WTC11 (cell line): ENCODE measurements at regions not wholly inside any gene's neighbourhood (a gene's known extent, or its start where the extent isn't known, plus 50 kb on each side); places are given as distances from the start of the nearest gene placed in this dataset.

Source experiments
- ATAC-seq: fragments of 200-7000 bp; cut with Tn5 transposase; 2 replicates; pipeline ENCODE4 v1.10.0; 2021; ENCODE audit warnings: mild to moderate bottlenecking, moderate library complexity
- CTCF ChIA-PET: fragments of 300-600 bp; sonication (Branson Sonifier 250); formaldehyde crosslinking; loops from one replicate; lab custom pipeline; 2021; ENCODE audit warnings: antibody characterized with exemption; lab: Charles Lee
- POLR2A ChIA-PET: fragments of 350-600 bp; sonication (Branson Sonifier 250); formaldehyde crosslinking; loops from one replicate; lab custom pipeline; 2021; ENCODE audit warnings: antibody characterized with exemption; lab: Charles Lee
- DNase-seq: peaks from one replicate; pipeline ENCODE4 v3.0.0; 2021; ENCODE audit warnings: low spot score
- H3K27ac Mint-ChIP-seq: 2 replicates; pipeline ENCODE4 v1.8.0; 2021; ENCODE audit warnings: mixed read lengths
- H3K27me3 Mint-ChIP-seq: 2 replicates; pipeline ENCODE4 v1.8.0; 2021; ENCODE audit warnings: low read depth, mild to moderate bottlenecking, moderate library complexity, mixed read lengths
- H3K36me3 Mint-ChIP-seq: 2 replicates; pipeline ENCODE4 v1.8.0; 2021; ENCODE audit warnings: mixed read lengths
- H3K4me1 Mint-ChIP-seq: 2 replicates; pipeline ENCODE4 v1.8.0; 2022; ENCODE audit warnings: mixed read lengths
- H3K4me3 Mint-ChIP-seq: 2 replicates; pipeline ENCODE4 v1.8.0; 2021; ENCODE audit warnings: mild to moderate bottlenecking, moderate library complexity, mixed read lengths
- H3K9me3 Mint-ChIP-seq: 2 replicates; pipeline ENCODE4 v1.8.0; 2021; ENCODE audit warnings: mixed read lengths
- FOXK1 ChIP-seq: sonication (generic); formaldehyde crosslinking; IDR thresholded peaks from 2 replicates; pipeline ENCODE4 v1.8.0; 2022; ENCODE audit warnings: mild to moderate bottlenecking, moderate library complexity, missing genetic modification reagents
- HMGA2 ChIP-seq: fragments of 250-450 bp; sonication (Bioruptor Pico); IDR thresholded peaks from 2 replicates; pipeline ENCODE4 v1.4.0; 2021; ENCODE audit warnings: mild to moderate bottlenecking, moderate library complexity
- JAZF1 ChIP-seq: fragments of 250-450 bp; sonication (Bioruptor Pico); IDR thresholded peaks from 2 replicates; pipeline ENCODE4 v1.9.0; 2021; ENCODE audit warnings: moderate library complexity, mild to moderate bottlenecking, inconsistent platforms
- JUN ChIP-seq: sonication (generic); formaldehyde crosslinking; IDR thresholded peaks from 2 replicates; pipeline ENCODE4 v1.8.0; 2023; ENCODE audit warnings: mild to moderate bottlenecking, missing genetic modification reagents
- MYBL2 ChIP-seq: sonication (generic); formaldehyde crosslinking; IDR thresholded peaks from 2 replicates; pipeline ENCODE4 v1.8.1; 2023; ENCODE audit warnings: mild to moderate bottlenecking, moderate library complexity, missing genetic modification reagents
- NFE2L1 ChIP-seq: sonication (generic); formaldehyde crosslinking; IDR thresholded peaks from 2 replicates; pipeline ENCODE4 v1.8.1; 2023; ENCODE audit warnings: missing genetic modification reagents
- NR2C2 ChIP-seq: sonication (generic); formaldehyde crosslinking; IDR thresholded peaks from 2 replicates; pipeline ENCODE4 v1.8.0; 2022; ENCODE audit warnings: mild to moderate bottlenecking, missing genetic modification reagents
- SMAD3 ChIP-seq: sonication (generic); formaldehyde crosslinking; IDR thresholded peaks from 2 replicates; pipeline ENCODE4 v1.8.0; 2022; ENCODE audit warnings: missing genetic modification reagents, mild to moderate bottlenecking, borderline replicate concordance
- TP53 ChIP-seq: sonication (generic); formaldehyde crosslinking; IDR thresholded peaks from 2 replicates; pipeline ENCODE4 v1.8.1; 2023; ENCODE audit warnings: mild to moderate bottlenecking, missing genetic modification reagents
- ZBTB21 ChIP-seq: sonication (generic); formaldehyde crosslinking; IDR thresholded peaks from 2 replicates; pipeline ENCODE4 v1.8.1; 2023; ENCODE audit warnings: mild to moderate bottlenecking, missing genetic modification reagents, borderline replicate concordance
- ZNF232 ChIP-seq: sonication (generic); formaldehyde crosslinking; IDR thresholded peaks from 2 replicates; pipeline ENCODE4 v1.8.0; 2022; ENCODE audit warnings: mild to moderate bottlenecking, missing genetic modification reagents
- ZNF423 ChIP-seq: fragments of 250-450 bp; sonication (Bioruptor Pico); IDR thresholded peaks from 2 replicates; pipeline ENCODE4 v2.1.2; 2022; ENCODE audit warnings: mild to moderate bottlenecking, moderate library complexity
- TF ChIP-seq, protein P1 (sequence below): sonication (generic); formaldehyde crosslinking; IDR thresholded peaks from 2 replicates; pipeline ENCODE4 v1.8.1; 2022; ENCODE audit warnings: missing genetic modification reagents, borderline replicate concordance
- TF ChIP-seq, protein P2 (sequence below): fragments of 200-600 bp; IDR thresholded peaks from 2 replicates; pipeline ENCODE4 v1.8.0; 2022; ENCODE audit warnings: antibody characterized with exemption
- TF ChIP-seq, protein P3 (sequence below): sonication (generic); formaldehyde crosslinking; IDR thresholded peaks from 2 replicates; pipeline ENCODE4 v1.8.1; 2022; ENCODE audit warnings: mild to moderate bottlenecking, missing genetic modification reagents, moderate library complexity, borderline replicate concordance
- TF ChIP-seq, protein P4 (sequence below): sonication (generic); formaldehyde crosslinking; IDR thresholded peaks from 2 replicates; pipeline ENCODE4 v1.8.0; 2023; ENCODE audit warnings: missing genetic modification reagents, mild to moderate bottlenecking, borderline replicate concordance
- TF ChIP-seq, protein P5 (sequence below): fragments of 250-450 bp; sonication (Bioruptor Pico); IDR thresholded peaks from 2 replicates; pipeline ENCODE4 v2.1.2; 2022; ENCODE audit warnings: mild to moderate bottlenecking, moderate library complexity

DNA sequence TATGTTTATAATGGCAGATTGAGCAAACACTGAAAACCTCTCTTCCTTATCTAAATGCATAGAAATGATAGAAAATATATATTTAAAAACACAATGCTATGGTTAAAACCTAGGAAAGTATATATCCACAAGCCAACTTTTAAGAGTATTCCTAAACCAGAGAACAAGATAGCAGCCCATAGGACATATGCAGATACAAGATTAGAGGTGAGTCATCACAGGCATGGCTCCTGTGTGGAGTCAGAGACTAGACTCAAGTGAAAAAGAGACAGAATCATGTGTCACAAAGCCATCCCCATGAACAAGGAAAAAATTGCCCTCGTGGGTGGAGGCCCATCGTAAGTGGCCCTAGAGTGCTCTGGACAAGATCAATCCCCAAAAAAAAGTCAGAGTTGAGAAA is 199.4 kb upstream of the PPP2R3A start:
- Mint-ChIP-seq H3K4me1 (peaks cover 12% of the 10 kb centered on the region), H3K36me3 (peaks cover 3% of the 10 kb centered on the region; the same call in 1 of the 2 replicates), H3K27me3 (peaks cover 4% of the 10 kb centered on the region), H3K4me3 (no peak overlapping the region), H3K27ac (no peak overlapping the region), H3K9me3 (peaks cover 27% of the 10 kb centered on the region)
- ChIA-PET POLR2A (interaction anchor here (0.6 kb wide), 1 partner anchor 310 kb away, joined by 3 read pairs; no protein-coding TSS in a partner anchor), CTCF (no interaction called here)
- TF ChIP-seq ZNF423 (CRISPR knock-in tag) (no peak), JAZF1 (CRISPR knock-in tag) (no peak), ZNF232 (CRISPR knock-in tag) (no peak), NR2C2 (CRISPR knock-in tag) (no peak), HMGA2 (no peak), JUN (no peak), ZBTB21 (CRISPR knock-in tag) (no peak), FOXK1 (CRISPR knock-in tag) (no peak), TP53 (CRISPR knock-in tag) (no peak), MYBL2 (no peak), NFE2L1 (CRISPR knock-in tag) (no peak), SMAD3 (CRISPR knock-in tag) (no peak)
- TF ChIP-seq, protein P1, sequence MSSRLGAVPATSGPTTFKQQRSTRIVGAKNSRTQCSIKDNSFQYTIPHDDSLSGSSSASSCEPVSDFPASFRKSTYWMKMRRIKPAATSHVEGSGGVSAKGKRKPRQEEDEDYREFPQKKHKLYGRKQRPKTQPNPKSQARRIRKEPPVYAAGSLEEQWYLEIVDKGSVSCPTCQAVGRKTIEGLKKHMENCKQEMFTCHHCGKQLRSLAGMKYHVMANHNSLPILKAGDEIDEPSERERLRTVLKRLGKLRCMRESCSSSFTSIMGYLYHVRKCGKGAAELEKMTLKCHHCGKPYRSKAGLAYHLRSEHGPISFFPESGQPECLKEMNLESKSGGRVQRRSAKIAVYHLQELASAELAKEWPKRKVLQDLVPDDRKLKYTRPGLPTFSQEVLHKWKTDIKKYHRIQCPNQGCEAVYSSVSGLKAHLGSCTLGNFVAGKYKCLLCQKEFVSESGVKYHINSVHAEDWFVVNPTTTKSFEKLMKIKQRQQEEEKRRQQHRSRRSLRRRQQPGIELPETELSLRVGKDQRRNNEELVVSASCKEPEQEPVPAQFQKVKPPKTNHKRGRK, result no peak
- TF ChIP-seq, protein P2, sequence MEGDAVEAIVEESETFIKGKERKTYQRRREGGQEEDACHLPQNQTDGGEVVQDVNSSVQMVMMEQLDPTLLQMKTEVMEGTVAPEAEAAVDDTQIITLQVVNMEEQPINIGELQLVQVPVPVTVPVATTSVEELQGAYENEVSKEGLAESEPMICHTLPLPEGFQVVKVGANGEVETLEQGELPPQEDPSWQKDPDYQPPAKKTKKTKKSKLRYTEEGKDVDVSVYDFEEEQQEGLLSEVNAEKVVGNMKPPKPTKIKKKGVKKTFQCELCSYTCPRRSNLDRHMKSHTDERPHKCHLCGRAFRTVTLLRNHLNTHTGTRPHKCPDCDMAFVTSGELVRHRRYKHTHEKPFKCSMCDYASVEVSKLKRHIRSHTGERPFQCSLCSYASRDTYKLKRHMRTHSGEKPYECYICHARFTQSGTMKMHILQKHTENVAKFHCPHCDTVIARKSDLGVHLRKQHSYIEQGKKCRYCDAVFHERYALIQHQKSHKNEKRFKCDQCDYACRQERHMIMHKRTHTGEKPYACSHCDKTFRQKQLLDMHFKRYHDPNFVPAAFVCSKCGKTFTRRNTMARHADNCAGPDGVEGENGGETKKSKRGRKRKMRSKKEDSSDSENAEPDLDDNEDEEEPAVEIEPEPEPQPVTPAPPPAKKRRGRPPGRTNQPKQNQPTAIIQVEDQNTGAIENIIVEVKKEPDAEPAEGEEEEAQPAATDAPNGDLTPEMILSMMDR, result no peak
- TF ChIP-seq, protein P3, sequence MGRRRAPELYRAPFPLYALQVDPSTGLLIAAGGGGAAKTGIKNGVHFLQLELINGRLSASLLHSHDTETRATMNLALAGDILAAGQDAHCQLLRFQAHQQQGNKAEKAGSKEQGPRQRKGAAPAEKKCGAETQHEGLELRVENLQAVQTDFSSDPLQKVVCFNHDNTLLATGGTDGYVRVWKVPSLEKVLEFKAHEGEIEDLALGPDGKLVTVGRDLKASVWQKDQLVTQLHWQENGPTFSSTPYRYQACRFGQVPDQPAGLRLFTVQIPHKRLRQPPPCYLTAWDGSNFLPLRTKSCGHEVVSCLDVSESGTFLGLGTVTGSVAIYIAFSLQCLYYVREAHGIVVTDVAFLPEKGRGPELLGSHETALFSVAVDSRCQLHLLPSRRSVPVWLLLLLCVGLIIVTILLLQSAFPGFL (CRISPR knock-in tag), result no peak
- TF ChIP-seq, protein P4, sequence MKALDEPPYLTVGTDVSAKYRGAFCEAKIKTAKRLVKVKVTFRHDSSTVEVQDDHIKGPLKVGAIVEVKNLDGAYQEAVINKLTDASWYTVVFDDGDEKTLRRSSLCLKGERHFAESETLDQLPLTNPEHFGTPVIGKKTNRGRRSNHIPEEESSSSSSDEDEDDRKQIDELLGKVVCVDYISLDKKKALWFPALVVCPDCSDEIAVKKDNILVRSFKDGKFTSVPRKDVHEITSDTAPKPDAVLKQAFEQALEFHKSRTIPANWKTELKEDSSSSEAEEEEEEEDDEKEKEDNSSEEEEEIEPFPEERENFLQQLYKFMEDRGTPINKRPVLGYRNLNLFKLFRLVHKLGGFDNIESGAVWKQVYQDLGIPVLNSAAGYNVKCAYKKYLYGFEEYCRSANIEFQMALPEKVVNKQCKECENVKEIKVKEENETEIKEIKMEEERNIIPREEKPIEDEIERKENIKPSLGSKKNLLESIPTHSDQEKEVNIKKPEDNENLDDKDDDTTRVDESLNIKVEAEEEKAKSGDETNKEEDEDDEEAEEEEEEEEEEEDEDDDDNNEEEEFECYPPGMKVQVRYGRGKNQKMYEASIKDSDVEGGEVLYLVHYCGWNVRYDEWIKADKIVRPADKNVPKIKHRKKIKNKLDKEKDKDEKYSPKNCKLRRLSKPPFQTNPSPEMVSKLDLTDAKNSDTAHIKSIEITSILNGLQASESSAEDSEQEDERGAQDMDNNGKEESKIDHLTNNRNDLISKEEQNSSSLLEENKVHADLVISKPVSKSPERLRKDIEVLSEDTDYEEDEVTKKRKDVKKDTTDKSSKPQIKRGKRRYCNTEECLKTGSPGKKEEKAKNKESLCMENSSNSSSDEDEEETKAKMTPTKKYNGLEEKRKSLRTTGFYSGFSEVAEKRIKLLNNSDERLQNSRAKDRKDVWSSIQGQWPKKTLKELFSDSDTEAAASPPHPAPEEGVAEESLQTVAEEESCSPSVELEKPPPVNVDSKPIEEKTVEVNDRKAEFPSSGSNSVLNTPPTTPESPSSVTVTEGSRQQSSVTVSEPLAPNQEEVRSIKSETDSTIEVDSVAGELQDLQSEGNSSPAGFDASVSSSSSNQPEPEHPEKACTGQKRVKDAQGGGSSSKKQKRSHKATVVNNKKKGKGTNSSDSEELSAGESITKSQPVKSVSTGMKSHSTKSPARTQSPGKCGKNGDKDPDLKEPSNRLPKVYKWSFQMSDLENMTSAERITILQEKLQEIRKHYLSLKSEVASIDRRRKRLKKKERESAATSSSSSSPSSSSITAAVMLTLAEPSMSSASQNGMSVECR (CRISPR knock-in tag), result no peak
- TF ChIP-seq, protein P5, sequence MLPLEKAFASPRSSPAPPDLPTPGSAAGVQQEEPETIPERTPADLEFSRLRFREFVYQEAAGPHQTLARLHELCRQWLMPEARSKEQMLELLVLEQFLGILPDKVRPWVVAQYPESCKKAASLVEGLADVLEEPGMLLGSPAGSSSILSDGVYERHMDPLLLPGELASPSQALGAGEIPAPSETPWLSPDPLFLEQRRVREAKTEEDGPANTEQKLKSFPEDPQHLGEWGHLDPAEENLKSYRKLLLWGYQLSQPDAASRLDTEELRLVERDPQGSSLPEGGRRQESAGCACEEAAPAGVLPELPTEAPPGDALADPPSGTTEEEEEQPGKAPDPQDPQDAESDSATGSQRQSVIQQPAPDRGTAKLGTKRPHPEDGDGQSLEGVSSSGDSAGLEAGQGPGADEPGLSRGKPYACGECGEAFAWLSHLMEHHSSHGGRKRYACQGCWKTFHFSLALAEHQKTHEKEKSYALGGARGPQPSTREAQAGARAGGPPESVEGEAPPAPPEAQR (CRISPR knock-in tag), result no peak
- DNase-seq (no peak), ATAC-seq (no peak)
